D721Med (cell line): ENCODE measurements at regions not wholly inside any gene's neighbourhood (a gene's known extent, or its start where the extent isn't known, plus 50 kb on each side); places are given as distances from the start of the nearest gene placed in this dataset.

ENCODE experiments used
- DNase-seq: peaks from one replicate; pipeline ENCODE4 v3.0.0; 2011; ENCODE audit warnings: low spot score; ENCODE audit not compliant: insufficient read length
- FAIRE-seq: peaks from 2 replicates; lab custom pipeline; 2011; peaks lifted over from hg19 to GRCh38; lab: Jason Lieb, UNC
- CTCF ChIP-seq: IDR thresholded peaks from 2 replicates; pipeline ENCODE4 v1.5.1; 2012; ENCODE audit warnings: mild to moderate bottlenecking, control low read depth; ENCODE audit not compliant: insufficient read depth; ENCODE audit errors: missing control alignments

- TF ChIP-seq CTCF = no peak
- FAIRE-seq (no peak), DNase-seq (no peak)
These were observed 2058.8 kb downstream of the PCDH7 start for GRCh38 chr4:32778938-32779337.

- no peak for TF ChIP-seq CTCF
- no peak for DNase-seq
- no peak for FAIRE-seq
These were observed 2068.9 kb downstream of the PCDH7 start for GRCh38 chr4:32789026-32789608.

- no peak for TF ChIP-seq CTCF
- DNase-seq = no peak
- no peak for FAIRE-seq
These were observed 2070.6 kb downstream of the PCDH7 start for GRCh38 chr4:32790803-32791202.

GRCh38 chr4:32798471-32799159 lies 2078.4 kb downstream of the PCDH7 start:
- FAIRE-seq = no peak
- DNase-seq = no peak
- no peak for TF ChIP-seq CTCF

GRCh38 chr4:32824336-32824735 lies 2104.2 kb downstream of the PCDH7 start:
- TF ChIP-seq CTCF = no peak

GRCh38 chr4:32826169-32826568 lies 2106.0 kb downstream of the PCDH7 start:
- no peak for DNase-seq
- FAIRE-seq = no peak
- no peak for TF ChIP-seq CTCF

More at GRCh38 chr4:32824336-32824735, 2104.2 kb downstream of the PCDH7 start:
- DNase-seq (no peak), FAIRE-seq (no peak)

GRCh38 chr4:32830160-32830559 lies 2110.0 kb downstream of the PCDH7 start:
- DNase-seq (no peak), FAIRE-seq (no peak)
- TF ChIP-seq CTCF = no peak
